Stimulated activated CD8-positive, alpha-beta memory T cell treated with anti-CD3 and anti-CD28 coated beads, Interleukin-2, amount 100 ng/mL, for 48 hours (primary cell): ENCODE measurements at regions not wholly inside any gene's neighbourhood (a gene's known extent, or its start where the extent isn't known, plus 50 kb on each side); places are given as distances from the start of the nearest gene placed in this dataset.
"Not testable (repeated sequence)": the region's sequence is repeated elsewhere in the genome, so short reads cannot be mapped to it uniquely, and the experiment has no call there.

Source experiments
- DNase-seq, 2 donors: peaks; one replicate each; pipeline ENCODE4 v3.0.0-alpha.2; 2020; ENCODE audit warnings: low read depth in 2 of 2

DNA sequence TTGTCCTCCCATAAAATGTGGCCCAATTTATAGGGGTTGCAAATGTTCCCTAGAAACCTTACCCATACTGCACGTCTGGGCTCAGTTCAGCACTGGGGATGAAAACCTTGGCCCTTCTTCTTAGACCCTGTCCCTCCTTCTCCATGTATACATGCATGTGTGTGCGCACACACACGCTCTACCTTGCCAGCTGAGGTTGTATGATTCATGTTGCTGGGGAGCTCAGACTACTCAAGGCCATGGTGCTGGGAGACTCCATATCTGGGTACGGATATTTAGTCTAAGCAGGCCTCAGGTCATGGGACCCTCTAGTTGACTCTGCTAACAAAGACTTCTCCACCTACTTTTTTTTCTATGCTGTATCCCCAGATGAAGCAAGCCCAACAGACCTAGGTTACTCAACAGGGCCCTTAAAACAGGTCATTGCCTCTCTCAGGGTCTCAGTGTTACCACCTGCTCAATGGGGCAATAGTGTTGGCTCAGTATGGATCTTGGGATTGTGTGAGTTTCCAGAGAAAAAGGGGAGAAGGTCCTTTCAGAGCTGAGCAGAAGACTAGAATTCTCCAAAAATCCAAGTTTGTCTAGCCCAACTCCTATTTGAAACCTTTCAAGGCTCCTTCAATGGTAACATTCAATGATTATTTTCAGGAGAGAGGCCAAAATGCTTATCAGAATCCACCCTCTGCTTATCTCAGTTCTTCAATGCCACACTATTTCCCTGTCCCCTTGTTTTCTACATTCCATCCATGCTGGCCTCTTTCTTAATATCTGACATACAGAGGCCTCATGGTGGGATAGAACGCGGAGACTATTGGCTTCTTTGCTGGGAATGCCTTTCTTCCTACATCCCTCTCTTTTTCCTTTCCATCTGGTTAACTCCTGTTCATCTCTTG is 123.6 kb upstream of the PITX1 start:
- no peak for DNase-seq

DNA sequence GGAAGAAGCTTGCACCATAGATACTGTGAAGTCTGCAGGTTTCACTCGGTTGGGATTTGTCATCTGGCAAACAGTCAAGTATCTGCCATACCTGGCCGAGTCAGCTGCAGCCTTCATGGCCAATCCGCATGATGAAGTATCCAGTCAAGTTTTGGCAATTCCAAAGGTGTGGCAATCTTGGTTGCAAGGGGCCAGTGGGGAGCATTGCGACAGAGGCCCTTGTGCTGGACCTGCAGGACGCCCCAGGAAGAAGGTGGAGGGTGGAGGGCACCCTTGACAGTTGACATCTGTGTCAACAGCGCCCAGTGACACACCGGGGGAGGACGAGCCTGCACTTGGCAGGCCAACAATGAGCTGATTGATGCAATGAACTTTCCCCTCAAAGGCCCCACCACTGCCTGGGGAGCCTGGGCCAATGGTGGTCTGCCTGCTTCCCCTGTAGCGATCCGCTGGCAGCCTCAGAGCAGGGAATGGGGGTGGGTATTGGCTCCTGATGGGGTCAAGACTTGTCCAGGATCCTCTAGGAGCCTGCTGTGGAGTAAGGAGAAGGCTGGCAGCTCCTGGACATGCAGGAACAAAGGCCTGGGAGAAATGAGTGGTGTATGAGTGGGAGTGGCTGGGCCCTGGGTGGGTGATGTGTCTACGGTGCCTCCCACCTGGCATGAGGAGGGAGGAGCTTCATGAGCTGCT is 122.8 kb upstream of the PITX1 start:
- DNase-seq: no peak

DNA sequence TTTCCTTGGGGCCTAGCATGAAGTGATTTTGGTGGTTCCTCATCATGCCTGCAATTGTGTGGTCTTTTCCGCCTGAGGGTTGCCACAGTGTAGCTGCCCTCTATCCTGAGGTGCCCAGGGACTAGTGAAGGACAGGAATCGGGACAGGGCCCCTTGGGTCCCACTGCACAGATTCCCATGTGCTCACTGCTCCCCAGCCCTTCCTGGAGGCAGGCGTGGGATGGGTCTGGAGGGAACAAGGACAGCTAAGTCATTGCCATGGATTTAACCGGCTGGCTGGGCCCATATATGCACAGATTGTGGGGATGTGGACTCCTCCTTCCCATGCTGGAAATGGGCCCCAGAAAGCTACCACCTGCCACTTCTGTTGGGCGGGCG is 122.3 kb upstream of the PITX1 start:
- no peak for DNase-seq

DNA sequence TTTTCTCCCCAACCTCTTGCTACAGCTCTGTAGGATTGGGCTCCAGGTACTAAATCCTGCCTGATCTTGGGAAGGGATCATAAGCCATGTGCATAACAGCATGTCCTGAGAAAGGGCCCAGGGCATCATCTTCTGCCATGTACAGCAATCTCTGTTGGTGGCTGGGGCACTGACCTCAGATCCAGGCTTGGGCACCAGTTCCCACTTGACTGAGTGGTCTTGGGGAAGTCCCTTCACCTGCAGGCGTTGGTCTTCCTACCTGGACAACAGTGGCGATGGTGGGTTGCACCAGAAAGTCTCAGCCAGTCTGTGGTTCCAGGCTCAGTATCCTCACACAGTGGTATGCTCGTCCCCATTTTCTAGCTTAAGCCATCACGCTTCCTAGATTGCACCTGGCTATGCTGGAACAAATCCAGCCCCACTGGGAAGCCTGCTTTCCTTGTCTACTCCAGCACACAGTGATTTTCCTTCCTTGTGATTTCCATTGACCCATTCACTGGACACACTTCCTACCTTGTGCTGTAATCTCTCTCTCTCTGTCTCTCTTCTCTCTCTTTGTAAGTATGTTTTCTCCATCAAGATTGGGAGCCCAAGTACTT is 121.7 kb upstream of the PITX1 start:
- no peak for DNase-seq

DNA sequence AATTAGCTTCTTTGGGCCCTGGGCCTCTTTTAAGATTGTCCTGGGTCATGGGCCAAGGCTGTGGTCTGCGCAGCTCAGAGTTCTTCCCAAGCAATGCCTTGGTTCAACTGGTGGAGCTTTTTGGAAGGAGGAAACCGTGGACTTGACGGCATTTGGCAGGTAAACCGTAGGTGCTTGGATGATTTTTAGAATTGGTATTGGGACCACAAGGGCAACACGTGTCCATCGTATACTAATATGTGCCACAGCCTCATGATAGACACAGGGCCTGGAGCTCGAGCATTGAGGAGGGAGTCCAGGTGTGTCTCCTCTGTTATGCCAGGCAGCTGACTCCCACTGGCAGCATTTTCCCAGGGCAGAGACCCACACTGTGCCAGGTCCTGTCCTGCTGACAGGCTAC is 120.9 kb upstream of the PITX1 start:
- no peak for DNase-seq

DNA sequence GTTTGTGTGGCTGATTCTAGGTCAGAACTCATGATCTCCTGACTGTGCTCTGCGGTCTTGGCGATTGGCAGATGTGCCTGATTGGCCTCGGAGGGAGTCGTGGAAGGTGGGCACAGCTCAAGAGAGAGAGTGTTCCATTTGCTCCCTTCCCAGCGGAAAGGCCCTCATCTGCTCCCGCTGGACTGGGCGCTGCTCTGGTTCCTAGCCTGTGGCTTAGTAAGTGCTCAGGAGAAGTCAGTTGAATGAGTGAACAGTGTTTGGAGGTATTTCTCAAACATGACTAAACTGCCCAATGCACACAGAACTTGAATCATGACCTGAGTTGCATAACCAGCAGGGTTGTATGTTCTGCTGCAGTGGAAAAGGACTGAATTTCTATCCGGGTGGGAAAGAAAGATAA is 120.2 kb upstream of the PITX1 start:
- DNase-seq: no peak

DNA sequence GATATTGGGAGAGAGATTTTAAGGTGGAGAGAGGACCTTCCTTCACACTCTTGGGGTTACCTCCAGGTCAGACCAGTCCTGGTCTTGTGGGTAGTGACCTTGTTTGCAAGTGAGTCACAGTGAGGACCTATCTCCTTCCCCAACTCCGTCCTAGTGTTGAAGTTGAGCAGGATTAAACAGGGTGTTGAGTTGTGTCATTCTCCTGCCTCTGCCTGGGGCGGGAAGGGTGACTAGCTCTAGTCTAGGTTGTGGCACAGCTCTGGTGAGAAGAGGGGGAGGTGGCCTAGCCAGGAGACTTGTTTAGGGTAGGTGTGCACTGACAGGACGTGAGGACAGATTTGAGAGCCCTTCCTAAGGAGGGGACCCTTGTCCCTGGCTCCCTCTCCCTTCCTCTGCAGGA is 119.6 kb upstream of the PITX1 start:
- no peak for DNase-seq

DNA sequence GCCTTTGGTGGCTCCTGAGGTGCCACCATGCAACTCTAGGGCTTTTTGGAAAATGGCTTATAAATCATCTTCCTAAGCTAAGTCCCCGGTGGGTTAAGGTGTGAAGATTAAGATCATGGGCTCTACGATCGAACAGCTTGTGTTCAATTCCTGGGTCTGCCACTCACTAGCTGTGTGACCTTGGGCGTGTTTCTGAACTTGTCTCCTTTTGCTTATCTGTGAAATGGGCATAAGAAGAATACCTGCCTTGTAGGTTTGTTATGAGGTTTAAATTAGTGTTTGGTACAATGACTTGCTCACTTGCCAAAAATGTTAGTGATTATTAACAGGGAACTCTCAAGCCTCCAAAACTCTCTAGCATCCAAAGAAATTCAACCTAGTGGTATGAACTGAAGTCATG is 119.2 kb upstream of the PITX1 start:
- DNase-seq: no peak

DNA sequence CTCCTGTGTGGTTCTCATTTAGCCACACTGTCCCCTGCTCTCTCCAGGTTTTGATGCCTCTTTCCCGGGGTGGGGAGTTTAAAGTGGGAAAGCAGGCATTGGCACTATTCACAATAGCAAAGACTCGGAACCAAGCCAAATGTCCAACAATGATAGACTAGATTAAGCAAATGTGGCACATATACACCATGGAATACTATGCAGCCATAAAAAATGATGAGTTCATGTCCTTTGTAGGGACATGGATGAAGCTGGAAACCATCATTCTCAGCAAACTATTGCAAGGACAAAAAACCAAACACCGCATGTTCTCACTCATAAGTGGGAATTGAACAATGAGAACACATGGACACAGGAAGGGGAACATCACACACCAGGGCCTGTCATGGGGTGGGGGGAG is 117.6 kb upstream of the PITX1 start:
- not testable (repeated sequence) for DNase-seq

DNA sequence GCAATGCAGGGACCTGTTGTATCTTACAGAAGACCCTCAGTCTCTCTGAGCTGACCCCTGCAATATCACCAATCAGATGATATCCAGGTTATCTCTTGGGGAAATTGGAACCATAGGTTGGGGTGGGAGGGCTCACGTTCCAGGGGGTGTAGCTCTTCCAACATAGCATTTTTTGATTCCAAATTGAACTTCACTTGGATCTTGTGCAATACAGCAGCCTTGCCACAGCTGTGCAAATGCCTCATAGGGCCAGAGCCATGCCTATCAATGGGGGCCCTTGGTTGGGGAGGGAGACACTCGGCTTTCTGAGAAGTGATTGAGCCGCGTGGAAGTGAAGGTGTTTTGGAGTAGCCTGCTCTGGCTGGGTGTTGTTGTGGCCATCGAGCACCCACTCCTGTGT is 117.2 kb upstream of the PITX1 start:
- no peak for DNase-seq

DNA sequence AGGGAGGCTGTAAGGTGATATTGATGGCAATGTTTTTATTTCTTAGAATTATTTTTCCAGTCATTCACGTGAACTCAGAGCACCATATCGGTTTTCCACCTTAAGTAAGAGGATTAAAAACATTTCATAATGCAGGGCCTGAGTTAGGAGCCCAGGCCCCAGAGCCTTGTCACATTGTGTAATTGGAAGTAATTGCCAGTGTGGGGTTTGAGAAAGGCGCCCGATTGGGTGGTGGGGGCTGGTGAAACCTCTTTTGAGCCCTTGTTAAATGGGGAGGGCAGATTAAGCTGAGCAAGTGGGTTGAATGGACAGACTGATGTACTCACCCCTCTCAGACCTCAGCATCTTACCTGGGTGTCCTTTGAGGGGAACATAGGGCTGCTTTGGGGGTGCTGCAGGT is 116.7 kb upstream of the PITX1 start:
- no peak for DNase-seq

DNA sequence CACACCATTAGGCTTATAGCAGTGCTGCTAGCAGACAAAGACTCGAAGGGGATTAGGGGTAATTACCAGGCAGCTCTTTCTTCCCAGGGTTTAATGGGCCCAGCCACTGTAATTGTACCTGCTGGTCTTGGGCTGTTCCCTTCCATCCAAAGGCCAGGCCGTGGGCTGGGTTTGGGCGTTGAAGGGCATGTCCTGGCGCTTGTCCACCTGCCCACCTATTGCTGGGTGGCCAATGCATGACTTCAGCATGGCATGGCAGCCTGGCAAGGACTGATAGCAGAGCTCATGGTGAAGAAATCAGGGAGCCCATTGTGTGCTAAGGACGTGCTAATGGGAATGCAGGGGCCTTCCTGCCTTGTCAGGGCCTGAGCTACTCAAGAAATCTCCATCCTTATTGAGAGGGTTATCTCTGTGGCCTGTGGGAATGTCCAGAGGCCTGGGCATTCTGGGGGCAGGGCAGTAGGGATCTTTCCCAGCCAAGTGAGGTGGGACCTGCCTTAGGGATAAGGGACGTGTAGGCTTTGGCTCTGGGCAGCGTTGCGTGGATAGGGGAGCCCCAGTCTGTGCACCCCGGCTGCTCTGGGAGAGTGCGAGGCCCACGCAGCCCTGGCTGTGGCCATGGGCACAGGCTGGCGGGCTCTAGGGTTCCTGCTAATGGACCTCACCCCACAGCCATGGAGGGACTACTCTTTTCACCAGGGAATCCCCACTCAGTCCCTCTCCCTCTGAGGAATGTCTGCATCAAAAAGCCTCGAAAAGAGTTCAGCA is 116.1 kb upstream of the PITX1 start:
- DNase-seq: no peak

DNA sequence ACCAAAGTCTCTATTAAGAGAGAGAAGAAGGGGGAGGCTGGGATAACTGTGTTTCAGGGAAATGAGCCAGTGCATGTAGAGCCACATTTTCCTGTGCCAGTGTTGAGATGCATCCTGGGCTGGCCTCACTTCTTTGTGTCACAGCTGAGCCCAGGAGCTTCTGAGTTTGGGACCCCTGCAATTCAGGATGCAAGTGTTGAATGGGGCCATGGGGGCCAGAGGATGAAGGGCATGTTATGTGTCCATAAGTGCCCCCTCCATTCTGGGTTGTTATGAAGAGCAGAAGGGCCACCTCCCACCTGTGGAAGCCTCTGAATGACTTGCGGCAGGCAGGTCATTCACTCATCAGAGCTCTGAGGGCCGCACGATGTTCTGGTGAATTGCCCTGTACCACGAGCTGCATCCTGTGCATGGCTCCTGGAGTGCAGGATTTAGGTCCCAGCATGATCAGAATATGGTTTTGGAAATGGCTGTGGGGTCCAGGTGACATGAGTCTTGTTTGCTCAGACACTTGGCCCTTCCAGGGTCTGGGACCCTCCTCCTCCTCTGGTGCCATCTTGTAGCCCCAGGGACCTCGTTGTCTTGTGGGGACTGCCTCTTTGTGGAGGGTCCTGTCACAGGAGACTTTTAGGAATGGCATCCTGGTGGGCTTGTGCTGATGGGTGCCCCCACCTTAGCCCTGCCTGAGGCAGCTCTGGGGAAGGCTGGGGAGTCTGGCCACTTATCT is 115.4 kb upstream of the PITX1 start:
- DNase-seq: no peak

DNA sequence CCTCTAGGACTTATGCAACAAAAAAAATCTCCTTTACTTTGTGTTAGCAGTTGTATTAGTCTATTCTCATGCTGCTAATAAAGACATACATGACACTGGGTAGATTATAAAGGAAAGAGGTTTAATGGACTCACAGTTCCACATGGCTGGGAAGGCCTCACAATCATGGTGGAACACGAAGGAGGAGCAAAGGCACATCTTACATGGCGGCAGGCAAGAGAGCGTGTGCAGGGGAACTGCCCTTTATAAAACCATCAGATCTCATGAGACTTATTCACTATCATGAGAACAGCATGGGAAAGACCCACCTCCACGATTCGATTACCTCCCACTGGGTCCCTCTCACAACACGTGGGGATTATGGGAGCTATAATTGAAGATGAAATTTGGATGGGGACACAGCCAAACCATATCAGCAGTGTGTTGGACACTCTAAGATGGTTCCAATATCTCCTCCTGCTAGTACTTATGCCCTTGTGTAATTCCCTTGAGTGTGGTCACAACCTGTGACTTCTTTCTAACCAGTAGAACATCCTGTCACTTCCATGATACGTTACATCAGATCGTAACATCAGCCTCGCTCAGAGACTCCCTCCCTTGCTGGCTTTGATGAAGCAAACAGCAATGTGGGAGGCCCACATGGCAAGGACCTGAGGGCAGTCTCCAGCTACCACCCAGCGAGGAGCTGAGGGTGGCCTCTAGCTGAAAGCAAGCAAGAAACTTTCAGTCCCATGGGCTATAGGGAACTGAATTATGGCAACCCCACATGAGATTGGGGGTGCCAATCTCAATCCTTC is 113.5 kb upstream of the PITX1 start:
- no peak for DNase-seq

DNA sequence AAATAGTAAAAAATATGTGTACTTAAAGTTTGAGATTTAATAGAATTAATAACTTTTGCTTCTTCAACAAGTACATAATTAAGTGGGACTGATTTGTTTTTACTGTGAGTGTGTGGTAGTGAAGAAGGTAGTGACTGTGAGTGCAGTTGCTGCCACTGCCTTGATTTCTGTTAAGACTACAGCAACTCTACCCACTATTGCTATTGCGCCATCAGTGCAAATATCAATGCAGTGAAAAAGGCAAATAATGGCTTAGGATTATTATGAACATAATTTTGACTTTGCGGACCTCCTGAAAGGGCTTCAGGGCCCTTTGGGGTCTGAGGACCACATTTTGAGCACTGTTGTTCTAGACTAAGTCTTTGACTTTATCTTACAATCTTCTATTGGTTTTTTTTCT is 112.0 kb upstream of the PITX1 start:
- DNase-seq: no peak

DNA sequence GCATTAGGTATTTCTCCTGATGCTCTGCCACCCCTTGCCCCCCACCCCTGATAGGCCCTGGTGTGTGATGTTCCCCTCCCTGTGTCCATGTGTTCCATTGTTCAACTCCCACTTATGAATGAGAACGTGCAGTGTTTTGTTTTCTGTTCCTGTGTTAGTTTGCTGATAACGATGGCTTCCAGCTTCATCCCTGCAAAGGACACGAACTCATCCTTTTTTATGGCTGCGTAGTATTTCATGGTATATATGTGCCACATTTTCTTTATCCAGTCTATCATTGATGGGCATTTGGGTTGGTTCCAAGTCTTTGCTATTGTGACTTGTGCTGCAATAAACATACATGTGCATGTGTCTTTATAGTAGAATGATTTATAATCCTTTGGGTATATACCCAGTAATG is 109.7 kb upstream of the PITX1 start:
- DNase-seq: not testable (repeated sequence)

DNA sequence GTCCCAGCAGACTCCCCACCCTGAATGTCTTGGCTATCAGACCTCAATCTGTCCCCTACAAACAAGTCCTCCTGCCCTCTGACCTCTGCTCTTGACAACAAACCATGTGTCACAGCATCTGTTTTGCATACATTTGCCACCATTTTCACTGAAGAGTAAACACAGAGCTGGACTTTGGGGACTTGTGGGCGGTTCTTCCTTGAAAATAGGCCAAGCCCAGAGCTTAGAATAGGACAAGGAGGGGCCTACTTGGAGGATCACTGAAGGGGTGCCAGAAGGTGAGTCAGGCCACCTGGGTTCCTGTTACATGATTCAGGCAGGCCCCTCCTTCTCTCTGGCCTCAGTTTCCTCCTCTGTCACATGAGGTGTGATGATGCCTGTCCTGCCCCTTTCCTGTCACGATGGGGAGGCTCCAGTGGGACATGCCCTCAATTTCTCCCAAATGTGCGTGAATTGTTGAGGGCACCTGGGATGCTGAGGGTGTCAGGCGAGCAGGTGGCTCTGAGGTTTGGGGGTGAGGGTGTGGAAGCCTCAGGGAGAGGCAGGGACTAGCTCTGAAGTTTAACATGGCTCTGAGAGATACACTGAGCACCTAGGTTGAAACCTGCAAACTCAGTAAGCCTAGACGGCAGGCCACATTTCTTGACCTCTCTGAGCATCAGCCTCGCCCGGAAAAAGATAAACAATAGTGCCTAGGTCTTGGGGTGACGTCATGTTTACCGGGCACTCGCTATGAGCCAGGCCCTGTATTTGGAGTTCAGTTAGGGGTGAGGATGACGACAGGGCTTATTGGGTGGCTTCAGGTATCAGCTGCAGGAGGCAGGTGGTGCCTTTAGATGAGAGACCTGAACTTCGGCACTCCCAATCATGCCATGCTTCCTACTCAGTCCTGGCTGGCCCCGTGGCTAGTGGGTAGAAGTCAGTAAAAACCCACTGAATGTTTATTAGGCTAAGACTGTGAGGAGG is 107.6 kb upstream of the PITX1 start:
- DNase-seq: no peak

DNA sequence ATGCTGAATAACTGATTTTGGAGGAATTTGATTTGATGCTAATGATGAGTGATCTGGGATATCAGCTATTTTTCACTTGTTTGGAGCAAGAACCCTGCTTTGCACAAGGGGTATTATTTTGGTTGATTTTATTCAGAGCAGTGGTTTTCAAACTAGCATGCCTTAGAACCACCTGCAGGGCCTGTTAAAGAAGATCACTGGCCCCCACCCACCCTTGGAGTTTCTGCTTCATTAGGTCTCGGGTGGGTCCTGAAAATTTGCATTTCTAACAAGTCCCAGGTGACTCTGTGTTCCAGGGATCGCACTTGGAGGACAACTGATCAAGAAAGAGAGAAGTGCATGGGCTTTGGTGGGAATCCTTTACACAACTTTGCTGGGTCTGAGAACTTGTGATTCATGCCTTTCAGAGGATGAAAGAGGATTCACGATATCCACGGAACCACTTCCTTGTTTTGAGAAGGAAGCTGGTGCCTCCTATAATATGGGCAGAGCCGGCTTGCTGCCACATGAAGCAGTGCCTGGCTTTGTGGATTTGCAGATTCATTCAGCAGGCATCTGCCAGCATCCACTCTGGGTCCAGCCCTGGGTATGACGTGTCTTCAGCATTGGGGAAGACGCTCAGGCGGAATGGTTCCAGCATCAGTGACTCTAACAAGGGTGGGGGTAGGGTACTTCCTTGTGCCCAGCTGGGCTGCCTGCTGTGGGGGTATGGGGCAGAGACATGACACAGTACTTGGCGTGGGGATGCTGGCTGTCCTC is 106.6 kb upstream of the PITX1 start:
- no peak for DNase-seq
